ENCODE measurements at regions not wholly inside any gene's neighbourhood (a gene's known extent, or its start where the extent isn't known, plus 50 kb on each side); places are given as distances from the start of the nearest gene placed in this dataset.

- H3K4me3 ChIP-seq (ENCODE audit: low read depth in 2 of 2, low read length in 2 of 2), result no peak overlapping the region
- H3K36me3 ChIP-seq (ENCODE audit: control insufficient read depth, insufficient read depth, low read length), result no peaks in the 10 kb centered on the region
- H3K9me3 ChIP-seq (ENCODE audit: control insufficient read depth, insufficient read depth, low read depth, low read length), result no peaks in the 10 kb centered on the region
- ATAC-seq, result no peak
- no peak overlapping the region for H3K27ac ChIP-seq (ENCODE audit: low read length)
- no peak for TF ChIP-seq POLR2AphosphoS5 (IDR thresholded peaks at IDR 0.05; ENCODE audit: low read depth, low read length)
- no peak for TF ChIP-seq CTCF (IDR thresholded peaks at IDR 0.05)
- TF ChIP-seq TCF7L2 (IDR thresholded peaks at IDR 0.05; ENCODE audit: low read depth, low read length), result no peak
- TF ChIP-seq SIN3A (IDR thresholded peaks at IDR 0.05; ENCODE audit: borderline replicate concordance, insufficient read depth, low read depth, low read length), result no peak
- no peak for TF ChIP-seq REST (IDR thresholded peaks at IDR 0.05; ENCODE audit: insufficient read depth in 1 of 2, low read depth in 2 of 2, low read length in 1 of 2)
- no peak for DNase-seq (ENCODE audit: low read depth, low spot score)
- in situ Hi-C loops (cut with HindIII; ENCODE audit: low pct_unique_long_range_greater_than_20kb, low sequenced_read_pairs) (no loop called here), intact Hi-C loops (cut with micrococcal nuclease; ENCODE audit: unreplicated experiment) (no loop called here)
- no TSS peak for BruUV-seq (replicated peaks)
- no peaks in the 10 kb centered on the region for H3K4me1 ChIP-seq (ENCODE audit: control insufficient read depth, insufficient read depth, low read length)
- H3K27me3 ChIP-seq (ENCODE audit: control insufficient read depth, insufficient read depth, low read length), result no peaks in the 10 kb centered on the region
- ChIA-PET POLR2A (no interaction called here), CTCF (no interaction called here)
Measured at GRCh38 chr2:167336213-167336612, 447.9 kb downstream of the XIRP2 start.

- ChIA-PET POLR2A (no interaction called here), CTCF (no interaction called here)
- in situ Hi-C loops (cut with HindIII; ENCODE audit: low pct_unique_long_range_greater_than_20kb, low sequenced_read_pairs), result no loop called here
- no peaks in the 10 kb centered on the region for H3K4me1 ChIP-seq (ENCODE audit: control insufficient read depth, insufficient read depth, low read length)
- no TSS peak for BruUV-seq (replicated peaks)
- no peaks in the 10 kb centered on the region for H3K9me3 ChIP-seq (ENCODE audit: control insufficient read depth, insufficient read depth, low read depth, low read length)
- no peaks in the 10 kb centered on the region for H3K27me3 ChIP-seq (ENCODE audit: control insufficient read depth, insufficient read depth, low read length)
- H3K27ac ChIP-seq (ENCODE audit: low read length), result no peak overlapping the region
- DNase-seq (ENCODE audit: low read depth, low spot score) (no peak), ATAC-seq (no peak)
- intact Hi-C loops (cut with micrococcal nuclease; ENCODE audit: unreplicated experiment), result no loop called here
- no peaks in the 10 kb centered on the region for H3K36me3 ChIP-seq (ENCODE audit: control insufficient read depth, insufficient read depth, low read length)
- H3K4me3 ChIP-seq (ENCODE audit: low read depth in 2 of 2, low read length in 2 of 2), result no peak overlapping the region
- no peak for TF ChIP-seq CTCF (IDR thresholded peaks at IDR 0.05)
- TF ChIP-seq TCF7L2 (IDR thresholded peaks at IDR 0.05; ENCODE audit: low read depth, low read length), result no peak
- no peak for TF ChIP-seq POLR2AphosphoS5 (IDR thresholded peaks at IDR 0.05; ENCODE audit: low read depth, low read length)
- no peak for TF ChIP-seq REST (IDR thresholded peaks at IDR 0.05; ENCODE audit: insufficient read depth in 1 of 2, low read depth in 2 of 2, low read length in 1 of 2)
- TF ChIP-seq SIN3A (IDR thresholded peaks at IDR 0.05; ENCODE audit: borderline replicate concordance, insufficient read depth, low read depth, low read length), result no peak
Measured at GRCh38 chr2:167335541-167335992, 447.3 kb downstream of the XIRP2 start.
